H1 (cell line): ENCODE measurements at regions not wholly inside any gene's neighbourhood (a gene's known extent, or its start where the extent isn't known, plus 50 kb on each side); places are given as distances from the start of the nearest gene placed in this dataset.

Source experiments
- CTCF ChIA-PET: fragments of 300-600 bp; sonication (Branson Sonifier 250); formaldehyde crosslinking; loops from one replicate; lab custom pipeline; 2021; ENCODE audit not compliant: partially characterized antibody; lab: Charles Lee
- POLR2A ChIA-PET: fragments of 300-600 bp; sonication (Branson Sonifier 250); formaldehyde crosslinking; loops from one replicate; lab custom pipeline; 2021; ENCODE audit warnings: inconsistent platforms; ENCODE audit not compliant: partially characterized antibody; lab: Charles Lee
- DNase-seq, 2 experiments: peaks; one replicate each; pipeline versions ENCODE4 v3.0.0 to v3.0.0-alpha.2; 2010 to 2022; ENCODE audit warnings: low spot score in 2 of 2, low read depth in 1 of 2, mixed read lengths in 1 of 2
- FAIRE-seq: peaks from 2 replicates; lab custom pipeline; 2011; peaks lifted over from hg19 to GRCh38; lab: Jason Lieb, UNC
- H2AFZ ChIP-seq: 2 replicates; pipeline ENCODE4 v1.8.1; 2012; ENCODE audit warnings: low read length, inconsistent platforms
- H2AK5ac ChIP-seq: 2 replicates; pipeline ENCODE4 v1.6.1; 2013; ENCODE audit warnings: low read depth, low read length
- H2BK120ac ChIP-seq: replicated peaks from 2 replicates; pipeline ENCODE3; 2013; ENCODE audit warnings: low read depth, low read length, inconsistent platforms
- H2BK12ac ChIP-seq: 2 replicates; pipeline ENCODE4 v1.6.1; 2013; ENCODE audit warnings: low read depth, low read length
- H2BK15ac ChIP-seq: 2 replicates; pipeline ENCODE4 v1.6.1; 2013; ENCODE audit warnings: low read length
- H2BK20ac ChIP-seq: 2 replicates; pipeline ENCODE4 v1.6.1; 2013; ENCODE audit warnings: low read length
- H2BK5ac ChIP-seq: 2 replicates; pipeline ENCODE4 v1.6.1; 2013; ENCODE audit warnings: low read depth, low read length
- H3K14ac ChIP-seq: 2 replicates; pipeline ENCODE4 v1.6.1; 2013; ENCODE audit warnings: inconsistent platforms; ENCODE audit not compliant: insufficient read length
- H3K18ac ChIP-seq: 2 replicates; pipeline ENCODE4 v1.6.1; 2013; ENCODE audit warnings: low read length; ENCODE audit errors: extremely low read depth
- H3K23ac ChIP-seq: 2 replicates; pipeline ENCODE4 v1.6.1; 2013; ENCODE audit warnings: inconsistent platforms; ENCODE audit not compliant: insufficient read length
- H3K23me2 ChIP-seq: 2 replicates; pipeline ENCODE4 v1.6.1; 2013; ENCODE audit warnings: low read depth, low read length
- H3K27ac ChIP-seq: 2 replicates; pipeline ENCODE4 v1.6.1; 2011; ENCODE audit warnings: low read depth, low read length, inconsistent platforms
- H3K27me3 ChIP-seq, 4 experiments: replicated peaks in 1 of 4; 1 replicate in 1 of 4; 2 replicates in 3 of 4; pipeline versions ENCODE4 v1.6.1 to v1.8.1; 2011 to 2013; ENCODE audit warnings: low read length in 3 of 4, mild to moderate bottlenecking in 3 of 4, inconsistent platforms in 2 of 4, mixed read lengths in 2 of 4, moderate library complexity in 1 of 4; ENCODE audit not compliant: control insufficient read depth in 3 of 4, insufficient read depth in 3 of 4; ENCODE audit errors: extremely low read depth in 1 of 4
- H3K36me3 ChIP-seq, 4 experiments: 2 replicates each; pipeline versions ENCODE4 v1.6.1 to v1.8.1; 2011 to 2013; ENCODE audit warnings: mild to moderate bottlenecking in 4 of 4, low read length in 3 of 4, moderate library complexity in 2 of 4, control low read depth in 1 of 4, inconsistent platforms in 1 of 4; ENCODE audit not compliant: insufficient read depth in 4 of 4, control insufficient read depth in 2 of 4
- H3K4ac ChIP-seq: replicated peaks from 2 replicates; pipeline ENCODE3; 2013; ENCODE audit warnings: low read length, low read depth, mixed read lengths, inconsistent platforms; ENCODE audit not compliant: insufficient read length
- H3K4me1 ChIP-seq, 4 experiments: replicated peaks in 1 of 4; 1 replicate in 1 of 4; 2 replicates in 3 of 4; pipeline versions ENCODE4 v1.6.1 to v1.8.1; 2011 to 2013; ENCODE audit warnings: low read length in 3 of 4, inconsistent platforms in 2 of 4, mixed read lengths in 1 of 4; ENCODE audit not compliant: insufficient read depth in 4 of 4, control insufficient read depth in 3 of 4
- H3K4me2 ChIP-seq, 2 experiments: 2 replicates each; pipeline versions ENCODE4 v1.6.1 to v1.8.1; 2011 to 2013; ENCODE audit warnings: low read depth in 2 of 2, low read length in 2 of 2, control low read depth in 1 of 2, inconsistent platforms in 1 of 2, mild to moderate bottlenecking in 1 of 2; ENCODE audit not compliant: insufficient read depth in 1 of 2
- H3K4me3 ChIP-seq, 4 experiments: fragments of 200-600, 300-600 bp in 1 of 4; sonication (generic), shearing (Covaris generic), sonication (Bioruptor Twin) in 1 of 4; 2 replicates each; pipeline versions ENCODE4 v1.5.1 to v1.8.1; 2011 to 2016; ENCODE audit warnings: low read length in 4 of 4, low read depth in 3 of 4, control low read depth in 2 of 4, inconsistent platforms in 2 of 4, mild to moderate bottlenecking in 2 of 4, mixed read lengths in 1 of 4, moderate library complexity in 1 of 4; ENCODE audit not compliant: insufficient read depth in 2 of 4; ENCODE audit errors: extremely low read depth in 1 of 4
- H3K56ac ChIP-seq: replicated peaks from 2 replicates; pipeline ENCODE3; 2013; ENCODE audit warnings: low read depth, mild to moderate bottlenecking, mixed read lengths, low read length, inconsistent platforms; ENCODE audit not compliant: insufficient read length
- H3K79me1 ChIP-seq: 2 replicates; pipeline ENCODE4 v1.6.1; 2013; ENCODE audit warnings: low read depth, low read length, control low read depth
- H3K79me2 ChIP-seq, 2 experiments: 2 replicates each; pipeline versions ENCODE4 v1.6.1 to v1.8.1; 2012 to 2013; ENCODE audit warnings: low read length in 2 of 2, mild to moderate bottlenecking in 2 of 2, inconsistent platforms in 1 of 2; ENCODE audit not compliant: insufficient read depth in 2 of 2, control insufficient read depth in 1 of 2
- H3K9ac ChIP-seq, 4 experiments: replicated peaks in 1 of 4; 1 replicate in 1 of 4; 2 replicates in 3 of 4; pipeline versions ENCODE4 v1.6.1 to v1.8.1; 2011 to 2013; ENCODE audit warnings: low read depth in 3 of 4, low read length in 3 of 4, control low read depth in 2 of 4, mild to moderate bottlenecking in 2 of 4, moderate library complexity in 2 of 4, inconsistent platforms in 1 of 4; ENCODE audit errors: extremely low read depth in 1 of 4
- H3K9me3 ChIP-seq, 2 experiments: 2 replicates each; pipeline versions ENCODE4 v1.6.1 to v1.8.1; 2012 to 2013; ENCODE audit warnings: mild to moderate bottlenecking in 2 of 2, moderate library complexity in 2 of 2, control low read depth in 1 of 2, inconsistent platforms in 1 of 2, low read depth in 1 of 2, low read length in 1 of 2, mixed read lengths in 1 of 2; ENCODE audit not compliant: insufficient read depth in 2 of 2
- H4K20me1 ChIP-seq, 2 experiments: replicated peaks in 1 of 2; 2 replicates each; pipeline versions ENCODE3 to v1.8.1; 2011 to 2013; ENCODE audit warnings: inconsistent platforms in 2 of 2, low read length in 2 of 2, mild to moderate bottlenecking in 1 of 2; ENCODE audit not compliant: insufficient read depth in 2 of 2, control insufficient read depth in 1 of 2
- H4K5ac ChIP-seq: 2 replicates; pipeline ENCODE4 v1.6.1; 2013; ENCODE audit warnings: low read length, low read depth, mixed read lengths, inconsistent platforms; ENCODE audit not compliant: insufficient read length
- H4K8ac ChIP-seq: 2 replicates; pipeline ENCODE4 v1.8.0; 2013; ENCODE audit warnings: mild to moderate bottlenecking, moderate library complexity, low read length, inconsistent platforms; ENCODE audit not compliant: insufficient read depth; ENCODE audit errors: extremely low read depth
- H4K91ac ChIP-seq: replicated peaks from 2 replicates; pipeline ENCODE3; 2013; ENCODE audit warnings: low read length, mixed read lengths, inconsistent platforms; ENCODE audit not compliant: insufficient read length
- JUND ChIP-seq: IDR thresholded peaks from 2 replicates; pipeline ENCODE4 v1.6.1; 2011; ENCODE audit warnings: mild to moderate bottlenecking, improper control_type of control experiment, low read length
- SIN3A ChIP-seq, 2 experiments: IDR thresholded peaks in 1 of 2; conservative IDR thresholded peaks in 1 of 2; 2 replicates each; pipeline ENCODE4 v1.6.1; 2011 to 2012; ENCODE audit warnings: low read length in 2 of 2, improper control_type of control experiment in 1 of 2, low read depth in 1 of 2, mild to moderate bottlenecking in 1 of 2

GRCh38 chr4:133801883-133802282 is 399.7 kb downstream of the PABPC4L start:
- Histone ChIP-seq H3K27ac (no peak overlapping the region), H2AFZ (no peak overlapping the region), H2AK5ac (no peak overlapping the region), H3K27me3 (no peaks in the 10 kb centered on the region), H3K4me3 (no peak overlapping the region; a peak in 1 of 8 replicates), H3K36me3 (no peaks in the 10 kb centered on the region), H2BK20ac (no peak overlapping the region), H3K23me2 (no peaks in the 10 kb centered on the region), H3K23ac (no peak overlapping the region), H3K79me1 (no peaks in the 10 kb centered on the region), H4K91ac (no peak overlapping the region), H4K5ac (peak overlapping the region; percentile 66), H2BK5ac (no peak overlapping the region), H2BK15ac (no peak overlapping the region), H4K20me1 (no peaks in the 10 kb centered on the region), H3K56ac (no peak overlapping the region), H4K8ac (no peak overlapping the region), H3K4ac (no peak overlapping the region), H3K18ac (no peak overlapping the region; the same call in 1 of the 2 replicates), H3K14ac (no peak overlapping the region), H3K9me3 (no peaks in the 10 kb centered on the region), H3K4me2 (peak overlapping the region in 1 of 2 experiments; percentile 18; a peak in 1 of 4 replicates), H2BK12ac (no peak overlapping the region), H3K4me1 (peaks cover 0 to 3% (median 0%) of the 10 kb centered on the region in 4 experiments; a peak in 1 of 7 replicates), H2BK120ac (no peak overlapping the region), H3K79me2 (no peaks in the 10 kb centered on the region), H3K9ac (no peak overlapping the region)
- ChIA-PET CTCF (interaction anchor here (0.8 kb wide), 1 partner anchor 11 kb away, joined by 3 read pairs; no protein-coding TSS in a partner anchor), POLR2A (no interaction called here)
- FAIRE-seq (no peak), DNase-seq (no peak)
- TF ChIP-seq JUND (no peak), SIN3A (conservative IDR thresholded peaks at IDR 0.05 in 1 of 2, IDR thresholded peaks at IDR 0.05 in 1 of 2; ENCODE audit: low read depth in 1 of 2, low read length in 2 of 2) (no peak)
